ENCODE measurements at regions not wholly inside any gene's neighbourhood (a gene's known extent, or its start where the extent isn't known, plus 50 kb on each side); places are given as distances from the start of the nearest gene placed in this dataset.

GRCh38 chr20:12670301-12670700 is 338.5 kb upstream of the SPTLC3 start:
- H3K27ac Mint-ChIP-seq (ENCODE audit: unreplicated experiment): no peak overlapping the region
- DNase-seq: no peak

GRCh38 chr20:12673352-12673751 is 335.4 kb upstream of the SPTLC3 start:
- no peaks in the 10 kb centered on the region for H3K36me3 Mint-ChIP-seq (ENCODE audit: unreplicated experiment)
- H3K27me3 Mint-ChIP-seq (ENCODE audit: unreplicated experiment): no peaks in the 10 kb centered on the region
- no peak for TF ChIP-seq CTCF (IDR thresholded peaks at IDR 0.05; ENCODE audit: partially characterized antibody, unreplicated experiment)
- H3K4me1 Mint-ChIP-seq (ENCODE audit: low read depth, unreplicated experiment): no peaks in the 10 kb centered on the region
- no peak for DNase-seq
- H3K9me3 Mint-ChIP-seq (ENCODE audit: unreplicated experiment): no peaks in the 10 kb centered on the region
- no peak overlapping the region for H3K4me3 Mint-ChIP-seq (ENCODE audit: unreplicated experiment)
- H3K27ac Mint-ChIP-seq (ENCODE audit: unreplicated experiment): no peak overlapping the region

More at GRCh38 chr20:12670301-12670700, 338.5 kb upstream of the SPTLC3 start:
- TF ChIP-seq CTCF (IDR thresholded peaks at IDR 0.05; ENCODE audit: partially characterized antibody, unreplicated experiment): no peak
- no peaks in the 10 kb centered on the region for H3K4me1 Mint-ChIP-seq (ENCODE audit: low read depth, unreplicated experiment)
- H3K36me3 Mint-ChIP-seq (ENCODE audit: unreplicated experiment): no peaks in the 10 kb centered on the region
- H3K4me3 Mint-ChIP-seq (ENCODE audit: unreplicated experiment): no peak overlapping the region
- no peaks in the 10 kb centered on the region for H3K9me3 Mint-ChIP-seq (ENCODE audit: unreplicated experiment)
- H3K27me3 Mint-ChIP-seq (ENCODE audit: unreplicated experiment): no peaks in the 10 kb centered on the region

GRCh38 chr20:12677925-12678324 is 330.8 kb upstream of the SPTLC3 start:
- DNase-seq: no peak
- no peaks in the 10 kb centered on the region for H3K27me3 Mint-ChIP-seq (ENCODE audit: unreplicated experiment)

GRCh38 chr20:12679447-12679846 is 329.3 kb upstream of the SPTLC3 start:
- H3K27me3 Mint-ChIP-seq (ENCODE audit: unreplicated experiment): no peaks in the 10 kb centered on the region
- TF ChIP-seq CTCF (IDR thresholded peaks at IDR 0.05; ENCODE audit: partially characterized antibody, unreplicated experiment): no peak
- H3K36me3 Mint-ChIP-seq (ENCODE audit: unreplicated experiment): no peaks in the 10 kb centered on the region
- H3K4me3 Mint-ChIP-seq (ENCODE audit: unreplicated experiment): no peak overlapping the region
- H3K9me3 Mint-ChIP-seq (ENCODE audit: unreplicated experiment): no peaks in the 10 kb centered on the region
- H3K4me1 Mint-ChIP-seq (ENCODE audit: low read depth, unreplicated experiment): no peaks in the 10 kb centered on the region
- no peak overlapping the region for H3K27ac Mint-ChIP-seq (ENCODE audit: unreplicated experiment)
- no peak for DNase-seq

More at GRCh38 chr20:12677925-12678324, 330.8 kb upstream of the SPTLC3 start:
- H3K9me3 Mint-ChIP-seq (ENCODE audit: unreplicated experiment): no peaks in the 10 kb centered on the region
- H3K4me3 Mint-ChIP-seq (ENCODE audit: unreplicated experiment): no peak overlapping the region
- no peak for TF ChIP-seq CTCF (IDR thresholded peaks at IDR 0.05; ENCODE audit: partially characterized antibody, unreplicated experiment)
- H3K27ac Mint-ChIP-seq (ENCODE audit: unreplicated experiment): no peak overlapping the region
- H3K4me1 Mint-ChIP-seq (ENCODE audit: low read depth, unreplicated experiment): no peaks in the 10 kb centered on the region
- H3K36me3 Mint-ChIP-seq (ENCODE audit: unreplicated experiment): no peaks in the 10 kb centered on the region

- Mint-ChIP-seq H3K4me1 (ENCODE audit: low read depth, unreplicated experiment) (peaks cover 2% of the 10 kb centered on the region), H3K27me3 (ENCODE audit: unreplicated experiment) (no peaks in the 10 kb centered on the region), H3K27ac (ENCODE audit: unreplicated experiment) (no peak overlapping the region), H3K36me3 (ENCODE audit: unreplicated experiment) (no peaks in the 10 kb centered on the region), H3K9me3 (ENCODE audit: unreplicated experiment) (no peaks in the 10 kb centered on the region), H3K4me3 (ENCODE audit: unreplicated experiment) (no peak overlapping the region)
- no peak for TF ChIP-seq CTCF (IDR thresholded peaks at IDR 0.05; ENCODE audit: partially characterized antibody, unreplicated experiment)
- no peak for DNase-seq
Observed at GRCh38 chr20:12682613-12683012, 326.2 kb upstream of the SPTLC3 start.
